Trophoblast cell (in vitro differentiated cells and primary cell): ENCODE measurements at regions not wholly inside any gene's neighbourhood (a gene's known extent, or its start where the extent isn't known, plus 50 kb on each side); places are given as distances from the start of the nearest gene placed in this dataset.

Source experiments
- DNase-seq, 2 donors: peaks; one replicate each; pipeline ENCODE4 v3.0.0-alpha.2; 2016
- H2AFZ ChIP-seq: 2 replicates; pipeline ENCODE4 v1.6.1; 2013; ENCODE audit warnings: low read length, moderate library complexity, mild to moderate bottlenecking; ENCODE audit not compliant: insufficient read depth, poor library complexity
- H2AK5ac ChIP-seq: 2 replicates; pipeline ENCODE4 v1.6.1; 2013; ENCODE audit warnings: mild to moderate bottlenecking, low read length
- H2BK120ac ChIP-seq: 2 replicates; pipeline ENCODE4 v1.6.1; 2013; ENCODE audit warnings: low read length, mild to moderate bottlenecking, moderate library complexity; ENCODE audit not compliant: insufficient read depth, poor library complexity
- H2BK12ac ChIP-seq: 2 replicates; pipeline ENCODE4 v1.6.1; 2013; ENCODE audit warnings: mild to moderate bottlenecking, low read length, moderate library complexity
- H2BK5ac ChIP-seq: 2 replicates; pipeline ENCODE4 v1.6.1; 2013; ENCODE audit warnings: low read length, low read depth, moderate library complexity, mild to moderate bottlenecking; ENCODE audit not compliant: poor library complexity
- H3K14ac ChIP-seq: 2 replicates; pipeline ENCODE4 v1.6.1; 2013; ENCODE audit warnings: mild to moderate bottlenecking, low read length
- H3K18ac ChIP-seq: 2 replicates; pipeline ENCODE4 v1.6.1; 2013; ENCODE audit warnings: mild to moderate bottlenecking, low read length
- H3K23ac ChIP-seq: 2 replicates; pipeline ENCODE4 v1.6.1; 2013; ENCODE audit warnings: low read length
- H3K27ac ChIP-seq: 2 replicates; pipeline ENCODE4 v1.5.1; 2013; ENCODE audit warnings: low read depth, mild to moderate bottlenecking, inconsistent platforms, low read length, moderate library complexity
- H3K27me3 ChIP-seq: 2 replicates; pipeline ENCODE4 v1.6.1; 2013; ENCODE audit warnings: inconsistent platforms, mild to moderate bottlenecking, low read length, moderate library complexity; ENCODE audit not compliant: insufficient read depth
- H3K36me3 ChIP-seq, 2 experiments: 1 replicate in 1 of 2; 2 replicates in 1 of 2; pipeline ENCODE4 v1.6.1; 2013; ENCODE audit warnings: low read length in 2 of 2, mild to moderate bottlenecking in 2 of 2, moderate library complexity in 1 of 2; ENCODE audit not compliant: insufficient read depth in 2 of 2, control insufficient read depth in 1 of 2
- H3K4ac ChIP-seq: 2 replicates; pipeline ENCODE4 v1.6.1; 2013; ENCODE audit warnings: low read depth, mild to moderate bottlenecking, low read length, moderate library complexity
- H3K4me1 ChIP-seq, 2 experiments: 1 replicate in 1 of 2; 2 replicates in 1 of 2; pipeline ENCODE4 v1.6.1; 2013; ENCODE audit warnings: low read length in 2 of 2, mild to moderate bottlenecking in 2 of 2, moderate library complexity in 1 of 2; ENCODE audit not compliant: insufficient read depth in 2 of 2, control insufficient read depth in 1 of 2
- H3K4me2 ChIP-seq: 2 replicates; pipeline ENCODE4 v1.6.1; 2013; ENCODE audit warnings: inconsistent platforms, mild to moderate bottlenecking, low read length, moderate library complexity
- H3K4me3 ChIP-seq: 2 replicates; pipeline ENCODE4 v1.5.1; 2013; ENCODE audit warnings: mild to moderate bottlenecking, low read depth, low read length, inconsistent platforms
- H3K79me1 ChIP-seq: one replicate; pipeline ENCODE4 v1.6.1; 2013; ENCODE audit warnings: low read length
- H3K79me2 ChIP-seq: 2 replicates; pipeline ENCODE4 v1.6.1; 2013; ENCODE audit warnings: low read length, mild to moderate bottlenecking; ENCODE audit not compliant: control insufficient read depth, insufficient read depth, poor library complexity
- H3K9ac ChIP-seq: 2 replicates; pipeline ENCODE4 v1.6.1; 2013; ENCODE audit warnings: mild to moderate bottlenecking, low read length
- H3K9me3 ChIP-seq: 2 replicates; pipeline ENCODE4 v1.6.1; 2013; ENCODE audit warnings: low read depth, mild to moderate bottlenecking, control low read depth, inconsistent platforms, low read length; ENCODE audit not compliant: insufficient read depth
- H4K12ac ChIP-seq: 2 replicates; pipeline ENCODE4 v1.6.1; 2013; ENCODE audit warnings: low read depth, mild to moderate bottlenecking, low read length, moderate library complexity
- H4K8ac ChIP-seq: 2 replicates; pipeline ENCODE4 v1.6.1; 2013; ENCODE audit warnings: low read depth, mild to moderate bottlenecking, low read length, moderate library complexity
- H4K91ac ChIP-seq: one replicate; pipeline ENCODE4 v1.6.1; 2013; ENCODE audit warnings: low read depth, mild to moderate bottlenecking, low read length, moderate library complexity
- WGBS: extraction: QIAGEN DNeasy Blood & Tissue Kit; methylation state at CpG from one replicate; pipeline ENCODE4 v1.1.7; 2013; ENCODE audit warnings: missing lambda C conversion rate; ENCODE audit not compliant: insufficient read length, insufficient coverage; ENCODE audit errors: extremely low coverage; 5-methylcytosine and 5-hydroxymethylcytosine counted together

- Histone ChIP-seq H3K4me2 (no peak overlapping the region), H3K9me3 (no peaks in the 10 kb centered on the region), H3K23ac (no peak overlapping the region), H2AFZ (no peak overlapping the region), H3K27ac (no peak overlapping the region), H3K18ac (no peak overlapping the region), H2BK12ac (no peak overlapping the region), H3K4me3 (no peak overlapping the region), H4K8ac (no peak overlapping the region), H3K9ac (no peak overlapping the region), H4K12ac (no peak overlapping the region), H3K27me3 (no peaks in the 10 kb centered on the region), H3K79me2 (no peaks in the 10 kb centered on the region), H3K14ac (no peak overlapping the region), H4K91ac (no peak overlapping the region), H2BK120ac (no peak overlapping the region), H3K79me1 (no peaks in the 10 kb centered on the region), H2AK5ac (no peak overlapping the region), H3K4ac (no peak overlapping the region), H2BK5ac (no peak overlapping the region), H3K36me3 (no peaks in the 10 kb centered on the region), H3K4me1 (no peaks in the 10 kb centered on the region)
- WGBS = no CpG with 5 or more reads among the region's 3 CpGs
- no peak for DNase-seq
Measured at GRCh38 chr9:106218427-106218826, 524.1 kb downstream of the TMEM38B start.

DNA sequence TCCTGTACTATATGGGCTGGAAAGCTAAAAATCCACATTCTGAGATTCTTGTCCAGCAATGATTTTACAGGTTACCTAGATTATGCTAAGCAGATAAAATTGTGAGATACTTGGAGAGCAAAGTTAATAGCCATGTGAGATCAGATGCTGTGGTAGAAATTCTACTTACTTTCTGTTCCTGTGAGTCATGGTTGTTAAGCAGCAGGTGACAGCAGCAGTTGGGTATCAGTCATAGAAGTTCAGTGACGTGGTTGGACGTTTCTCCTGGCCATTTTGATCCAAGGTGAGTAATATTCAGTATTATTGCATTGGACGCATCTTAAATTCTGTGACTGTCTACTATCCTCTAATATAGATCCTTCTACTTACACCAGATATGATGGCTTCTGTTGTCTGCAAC lies 524.5 kb downstream of the TMEM38B start:
- no peak overlapping the region for H2BK120ac ChIP-seq
- H3K9me3 ChIP-seq = no peaks in the 10 kb centered on the region
- no peak overlapping the region for H4K12ac ChIP-seq
- H3K18ac ChIP-seq = no peak overlapping the region
- H4K91ac ChIP-seq = no peak overlapping the region
- no peaks in the 10 kb centered on the region for H3K36me3 ChIP-seq
- no peak overlapping the region for H3K27ac ChIP-seq
- no peak overlapping the region for H2BK5ac ChIP-seq
- no peak overlapping the region for H3K4me3 ChIP-seq
- H3K27me3 ChIP-seq = no peaks in the 10 kb centered on the region
- no peak overlapping the region for H3K9ac ChIP-seq
- WGBS = no CpG with 5 or more reads among the region's 3 CpGs
- no peak overlapping the region for H4K8ac ChIP-seq
- DNase-seq = no peak
- H3K23ac ChIP-seq = no peak overlapping the region
- no peak overlapping the region for H3K4ac ChIP-seq
- H3K79me1 ChIP-seq = no peaks in the 10 kb centered on the region
- no peak overlapping the region for H3K14ac ChIP-seq
- no peak overlapping the region for H2AFZ ChIP-seq
- H2AK5ac ChIP-seq = no peak overlapping the region
- H3K79me2 ChIP-seq = no peaks in the 10 kb centered on the region
- no peaks in the 10 kb centered on the region for H3K4me1 ChIP-seq
- no peak overlapping the region for H3K4me2 ChIP-seq
- no peak overlapping the region for H2BK12ac ChIP-seq

GRCh38 chr9:106220415-106220814 lies 526.1 kb downstream of the TMEM38B start:
- Histone ChIP-seq H3K23ac (no peak overlapping the region), H2BK120ac (no peak overlapping the region), H3K4ac (no peak overlapping the region), H3K79me2 (no peaks in the 10 kb centered on the region), H3K4me2 (no peak overlapping the region), H3K18ac (no peak overlapping the region), H3K27ac (no peak overlapping the region), H2BK12ac (no peak overlapping the region), H3K9ac (no peak overlapping the region), H3K4me3 (no peak overlapping the region), H4K8ac (no peak overlapping the region), H2BK5ac (no peak overlapping the region), H4K12ac (no peak overlapping the region), H2AK5ac (no peak overlapping the region), H4K91ac (no peak overlapping the region), H3K36me3 (no peaks in the 10 kb centered on the region), H3K4me1 (no peaks in the 10 kb centered on the region), H3K79me1 (no peaks in the 10 kb centered on the region), H3K9me3 (no peaks in the 10 kb centered on the region), H3K27me3 (no peaks in the 10 kb centered on the region), H2AFZ (no peak overlapping the region), H3K14ac (no peak overlapping the region)
- DNase-seq = no peak
- no CpG with 5 or more reads among the region's 5 CpGs for WGBS

GRCh38 chr9:106228861-106229260 lies 534.5 kb downstream of the TMEM38B start:
- Histone ChIP-seq H3K27me3 (no peaks in the 10 kb centered on the region), H3K9ac (no peak overlapping the region)

More at GRCh38 chr9:106228861-106229260, 534.5 kb downstream of the TMEM38B start:
- Histone ChIP-seq H3K9me3 (no peaks in the 10 kb centered on the region), H3K36me3 (no peaks in the 10 kb centered on the region), H3K4me3 (no peak overlapping the region), H3K18ac (no peak overlapping the region), H4K8ac (no peak overlapping the region), H3K79me2 (no peaks in the 10 kb centered on the region), H2BK120ac (no peak overlapping the region), H2BK12ac (no peak overlapping the region), H4K91ac (no peak overlapping the region), H3K23ac (no peak overlapping the region), H3K27ac (no peak overlapping the region), H3K14ac (no peak overlapping the region), H3K79me1 (no peaks in the 10 kb centered on the region), H2BK5ac (no peak overlapping the region), H2AK5ac (no peak overlapping the region), H2AFZ (no peak overlapping the region), H3K4ac (no peak overlapping the region), H4K12ac (no peak overlapping the region), H3K4me2 (no peak overlapping the region), H3K4me1 (no peaks in the 10 kb centered on the region)
- no peak for DNase-seq
- no CpG with 5 or more reads among the region's 3 CpGs for WGBS
